ENCODE measurements at regions not wholly inside any gene's neighbourhood (a gene's known extent, or its start where the extent isn't known, plus 50 kb on each side); places are given as distances from the start of the nearest gene placed in this dataset.

DNA sequence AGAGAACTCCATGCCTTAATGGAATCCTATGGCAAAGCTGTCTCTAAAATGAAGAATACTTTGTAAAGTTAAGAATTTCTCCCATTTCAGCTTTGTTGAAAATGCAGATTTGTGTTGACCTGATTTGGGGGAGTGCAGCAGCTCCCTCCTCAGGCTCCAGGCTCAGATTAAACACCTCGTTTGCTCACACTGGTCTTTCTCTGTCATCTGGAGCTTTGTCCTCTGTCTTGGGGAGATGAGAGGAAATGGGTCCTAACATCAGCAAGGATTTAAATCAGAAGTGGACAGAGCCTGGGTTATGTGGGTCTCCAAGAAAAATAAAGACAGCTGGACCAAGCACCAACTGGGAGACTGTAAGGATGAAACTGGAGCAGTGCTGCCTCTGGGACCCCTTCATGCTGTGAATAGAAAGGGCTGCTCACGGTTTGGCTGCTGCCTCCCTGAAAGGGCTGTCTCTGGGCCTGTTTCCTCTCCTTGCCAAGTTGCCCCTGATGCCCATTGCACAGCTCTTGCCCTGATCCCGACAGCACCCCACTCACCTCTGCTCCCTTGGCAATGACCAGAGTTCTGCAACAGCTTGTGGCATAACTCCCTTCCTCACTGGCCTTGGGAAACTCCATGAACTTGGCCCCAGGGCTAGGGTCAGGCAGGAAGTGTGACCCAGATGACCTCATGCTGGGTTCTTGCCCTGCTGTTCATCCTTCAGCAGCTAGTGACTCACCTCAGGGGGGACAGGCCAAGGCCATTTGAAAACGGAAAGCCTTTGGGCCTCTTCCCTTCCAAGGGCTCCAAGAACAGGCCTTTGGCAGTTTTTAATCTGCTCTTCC lies 197.2 kb downstream of the CYP26B1 start:
- no peak overlapping the region for H3K9ac ChIP-seq (ENCODE audit: low read length)
- H3K79me2 ChIP-seq (replicated peaks; ENCODE audit: insufficient read depth, low read length), result no peaks in the 10 kb centered on the region
- no peaks in the 10 kb centered on the region for H3F3A ChIP-seq (ENCODE audit: insufficient read depth, low read length, poor library complexity, severe bottlenecking)
- H3K4me2 ChIP-seq (ENCODE audit: low read length), result no peak overlapping the region
- H3K36me3 ChIP-seq (ENCODE audit: insufficient read depth, low read length), result no peaks in the 10 kb centered on the region
- H3K9me3 ChIP-seq (ENCODE audit: low read length), result no peaks in the 10 kb centered on the region
- H4K20me1 ChIP-seq (ENCODE audit: insufficient read depth), result no peaks in the 10 kb centered on the region
- no peaks in the 10 kb centered on the region for H3K9me2 ChIP-seq (ENCODE audit: insufficient read depth, low read length)
- H3K27ac ChIP-seq (ENCODE audit: low read length), result no peak overlapping the region
- no peak overlapping the region for H2AFZ ChIP-seq (ENCODE audit: low read depth, low read length)
- no peak overlapping the region for H3K4me3 ChIP-seq (ENCODE audit: low read length)
- H3K27me3 ChIP-seq (ENCODE audit: insufficient read depth, low read depth, low read length), result no peaks in the 10 kb centered on the region
- TF ChIP-seq POLR2AphosphoS5 (IDR thresholded peaks at IDR 0.05) (no peak), MXI1 (conservative IDR thresholded peaks at IDR 0.05; ENCODE audit: poor library complexity, severe bottlenecking) (no peak), SMC3 (conservative IDR thresholded peaks at IDR 0.05; ENCODE audit: poor library complexity) (no peak), EP300 (conservative IDR thresholded peaks at IDR 0.05; ENCODE audit: poor library complexity, severe bottlenecking) (no peak), RAD21 (conservative IDR thresholded peaks at IDR 0.05) (no peak), EZH2 (IDR thresholded peaks at IDR 0.05; ENCODE audit: borderline replicate concordance, insufficient read depth, low read length, poor library complexity, severe bottlenecking) (no peak)
- TF ChIP-seq, protein P1, sequence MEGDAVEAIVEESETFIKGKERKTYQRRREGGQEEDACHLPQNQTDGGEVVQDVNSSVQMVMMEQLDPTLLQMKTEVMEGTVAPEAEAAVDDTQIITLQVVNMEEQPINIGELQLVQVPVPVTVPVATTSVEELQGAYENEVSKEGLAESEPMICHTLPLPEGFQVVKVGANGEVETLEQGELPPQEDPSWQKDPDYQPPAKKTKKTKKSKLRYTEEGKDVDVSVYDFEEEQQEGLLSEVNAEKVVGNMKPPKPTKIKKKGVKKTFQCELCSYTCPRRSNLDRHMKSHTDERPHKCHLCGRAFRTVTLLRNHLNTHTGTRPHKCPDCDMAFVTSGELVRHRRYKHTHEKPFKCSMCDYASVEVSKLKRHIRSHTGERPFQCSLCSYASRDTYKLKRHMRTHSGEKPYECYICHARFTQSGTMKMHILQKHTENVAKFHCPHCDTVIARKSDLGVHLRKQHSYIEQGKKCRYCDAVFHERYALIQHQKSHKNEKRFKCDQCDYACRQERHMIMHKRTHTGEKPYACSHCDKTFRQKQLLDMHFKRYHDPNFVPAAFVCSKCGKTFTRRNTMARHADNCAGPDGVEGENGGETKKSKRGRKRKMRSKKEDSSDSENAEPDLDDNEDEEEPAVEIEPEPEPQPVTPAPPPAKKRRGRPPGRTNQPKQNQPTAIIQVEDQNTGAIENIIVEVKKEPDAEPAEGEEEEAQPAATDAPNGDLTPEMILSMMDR (IDR thresholded peaks at IDR 0.05; ENCODE audit: poor library complexity, severe bottlenecking), result no peak

DNA sequence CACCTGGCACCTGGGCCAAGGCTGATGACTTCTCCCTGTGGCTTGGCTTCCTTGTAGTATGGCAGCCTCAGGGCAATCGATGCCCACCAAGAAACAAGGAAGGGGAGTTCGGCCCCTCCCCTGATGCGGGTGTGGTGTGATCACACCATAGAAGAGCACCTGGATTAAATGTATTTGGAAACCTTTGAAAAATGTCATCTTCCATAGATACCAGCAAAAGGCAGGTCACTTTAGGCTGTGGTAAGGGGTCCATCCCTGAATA lies 198.2 kb downstream of the CYP26B1 start:
- H3K4me3 ChIP-seq (ENCODE audit: low read length), result no peak overlapping the region
- TF ChIP-seq, protein P1 (IDR thresholded peaks at IDR 0.05; ENCODE audit: poor library complexity, severe bottlenecking), result no peak
- TF ChIP-seq EZH2 (IDR thresholded peaks at IDR 0.05; ENCODE audit: borderline replicate concordance, insufficient read depth, low read length, poor library complexity, severe bottlenecking), result no peak
- TF ChIP-seq, protein P2, sequence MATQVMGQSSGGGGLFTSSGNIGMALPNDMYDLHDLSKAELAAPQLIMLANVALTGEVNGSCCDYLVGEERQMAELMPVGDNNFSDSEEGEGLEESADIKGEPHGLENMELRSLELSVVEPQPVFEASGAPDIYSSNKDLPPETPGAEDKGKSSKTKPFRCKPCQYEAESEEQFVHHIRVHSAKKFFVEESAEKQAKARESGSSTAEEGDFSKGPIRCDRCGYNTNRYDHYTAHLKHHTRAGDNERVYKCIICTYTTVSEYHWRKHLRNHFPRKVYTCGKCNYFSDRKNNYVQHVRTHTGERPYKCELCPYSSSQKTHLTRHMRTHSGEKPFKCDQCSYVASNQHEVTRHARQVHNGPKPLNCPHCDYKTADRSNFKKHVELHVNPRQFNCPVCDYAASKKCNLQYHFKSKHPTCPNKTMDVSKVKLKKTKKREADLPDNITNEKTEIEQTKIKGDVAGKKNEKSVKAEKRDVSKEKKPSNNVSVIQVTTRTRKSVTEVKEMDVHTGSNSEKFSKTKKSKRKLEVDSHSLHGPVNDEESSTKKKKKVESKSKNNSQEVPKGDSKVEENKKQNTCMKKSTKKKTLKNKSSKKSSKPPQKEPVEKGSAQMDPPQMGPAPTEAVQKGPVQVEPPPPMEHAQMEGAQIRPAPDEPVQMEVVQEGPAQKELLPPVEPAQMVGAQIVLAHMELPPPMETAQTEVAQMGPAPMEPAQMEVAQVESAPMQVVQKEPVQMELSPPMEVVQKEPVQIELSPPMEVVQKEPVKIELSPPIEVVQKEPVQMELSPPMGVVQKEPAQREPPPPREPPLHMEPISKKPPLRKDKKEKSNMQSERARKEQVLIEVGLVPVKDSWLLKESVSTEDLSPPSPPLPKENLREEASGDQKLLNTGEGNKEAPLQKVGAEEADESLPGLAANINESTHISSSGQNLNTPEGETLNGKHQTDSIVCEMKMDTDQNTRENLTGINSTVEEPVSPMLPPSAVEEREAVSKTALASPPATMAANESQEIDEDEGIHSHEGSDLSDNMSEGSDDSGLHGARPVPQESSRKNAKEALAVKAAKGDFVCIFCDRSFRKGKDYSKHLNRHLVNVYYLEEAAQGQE (IDR thresholded peaks at IDR 0.05; ENCODE audit: borderline replicate concordance), result no peak
- TF ChIP-seq POLR2AphosphoS5 (IDR thresholded peaks at IDR 0.05), result no peak
- no peak for TF ChIP-seq SMC3 (conservative IDR thresholded peaks at IDR 0.05; ENCODE audit: poor library complexity)
- TF ChIP-seq MXI1 (conservative IDR thresholded peaks at IDR 0.05; ENCODE audit: poor library complexity, severe bottlenecking), result no peak
- TF ChIP-seq EP300 (conservative IDR thresholded peaks at IDR 0.05; ENCODE audit: poor library complexity, severe bottlenecking), result no peak
- TF ChIP-seq RAD21 (conservative IDR thresholded peaks at IDR 0.05), result no peak
- no peak for TF ChIP-seq TAF1 (IDR thresholded peaks at IDR 0.05; ENCODE audit: low read depth)
- no peak overlapping the region for H3K4me2 ChIP-seq (ENCODE audit: low read length)
- no peaks in the 10 kb centered on the region for H3K9me2 ChIP-seq (ENCODE audit: insufficient read depth, low read length)
- H3K36me3 ChIP-seq (ENCODE audit: insufficient read depth, low read length), result no peaks in the 10 kb centered on the region
- H2AFZ ChIP-seq (ENCODE audit: low read depth, low read length), result no peak overlapping the region
- H3K79me2 ChIP-seq (replicated peaks; ENCODE audit: insufficient read depth, low read length), result no peaks in the 10 kb centered on the region
- H3K27me3 ChIP-seq (ENCODE audit: insufficient read depth, low read depth, low read length), result no peaks in the 10 kb centered on the region
- H3F3A ChIP-seq (ENCODE audit: insufficient read depth, low read length, poor library complexity, severe bottlenecking), result no peaks in the 10 kb centered on the region
- no peaks in the 10 kb centered on the region for H4K20me1 ChIP-seq (ENCODE audit: insufficient read depth)
- H3K9me3 ChIP-seq (ENCODE audit: low read length), result no peaks in the 10 kb centered on the region
- no peak overlapping the region for H3K27ac ChIP-seq (ENCODE audit: low read length)
- no peak overlapping the region for H3K9ac ChIP-seq (ENCODE audit: low read length)

All from neural cell (in vitro differentiated cells).